K562 (cell line): ENCODE measurements at regions not wholly inside any gene's neighbourhood (a gene's known extent, or its start where the extent isn't known, plus 50 kb on each side); places are given as distances from the start of the nearest gene placed in this dataset.

Source experiments
- HEY1 ChIP-seq: fragments of 250-450 bp; sonication (Bioruptor Pico); IDR thresholded peaks from 2 replicates; pipeline ENCODE4 v1.5.0; 2020; ENCODE audit warnings: mild to moderate bottlenecking, moderate library complexity, borderline replicate concordance
- SMAD4 ChIP-seq: fragments of 250-450 bp; sonication (Bioruptor Pico); conservative IDR thresholded peaks from 2 replicates; pipeline ENCODE4 v1.8.0; 2021; ENCODE audit warnings: inconsistent platforms, mild to moderate bottlenecking, moderate library complexity
- ZNF311 ChIP-seq: fragments of 250-450 bp; sonication (Bioruptor Pico); IDR thresholded peaks from 2 replicates; pipeline ENCODE4 v1.4.0; 2020; ENCODE audit warnings: mild to moderate bottlenecking, moderate library complexity
- TF ChIP-seq, protein P1 (sequence below), 3 experiments: IDR thresholded peaks in 2 of 3; conservative IDR thresholded peaks in 1 of 3; 2 replicates each; pipeline ENCODE4 v1.5.1; 2011 to 2012; ENCODE audit warnings: low read length in 3 of 3, mild to moderate bottlenecking in 3 of 3, control low read depth in 2 of 3, improper control_type of control experiment in 1 of 3, inconsistent platforms in 1 of 3, low read depth in 1 of 3, mixed read lengths in 1 of 3, moderate library complexity in 1 of 3; ENCODE audit not compliant: insufficient read depth in 2 of 3
- TF ChIP-seq, protein P2 (sequence below): sonication (generic); formaldehyde crosslinking; IDR thresholded peaks from 2 replicates; pipeline ENCODE4 v1.8.0; 2022; ENCODE audit warnings: mild to moderate bottlenecking, low read depth, missing genetic modification reagents
- TF ChIP-seq, protein P3 (sequence below), 2 experiments: fragments of 450-650 bp in 1 of 2; sonication (generic) in 1 of 2; formaldehyde crosslinking; conservative IDR thresholded peaks; 2 replicates each; pipeline versions ENCODE4 v1.4.0 to v1.8.1; 2020 to 2022; ENCODE audit warnings: mild to moderate bottlenecking in 1 of 2, missing genetic modification reagents in 1 of 2

DNA sequence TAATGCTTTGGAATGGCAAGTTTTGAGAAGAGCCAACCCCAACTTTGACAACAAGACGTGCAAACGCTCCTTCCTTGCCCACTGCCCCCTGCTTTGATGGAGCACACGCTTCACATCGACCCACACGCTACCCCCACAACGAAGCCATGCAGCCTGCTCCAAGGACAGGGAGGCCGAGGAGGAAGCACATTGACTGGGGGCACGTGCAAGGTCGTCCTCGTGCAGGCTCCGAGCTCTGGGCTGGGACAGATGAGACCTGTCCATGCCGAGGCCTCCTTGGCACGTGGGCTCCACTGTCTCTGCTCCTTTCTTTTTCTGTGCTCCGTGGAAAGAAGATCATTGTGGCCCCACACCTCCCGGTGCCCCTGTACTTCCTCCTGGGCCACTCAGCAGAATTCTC is 309.0 kb downstream of the TEX29 start:
- TF ChIP-seq SMAD4 (CRISPR knock-in tag) (no peak), ZNF311 (CRISPR knock-in tag) (no peak), HEY1 (no peak)
- TF ChIP-seq, protein P1, sequence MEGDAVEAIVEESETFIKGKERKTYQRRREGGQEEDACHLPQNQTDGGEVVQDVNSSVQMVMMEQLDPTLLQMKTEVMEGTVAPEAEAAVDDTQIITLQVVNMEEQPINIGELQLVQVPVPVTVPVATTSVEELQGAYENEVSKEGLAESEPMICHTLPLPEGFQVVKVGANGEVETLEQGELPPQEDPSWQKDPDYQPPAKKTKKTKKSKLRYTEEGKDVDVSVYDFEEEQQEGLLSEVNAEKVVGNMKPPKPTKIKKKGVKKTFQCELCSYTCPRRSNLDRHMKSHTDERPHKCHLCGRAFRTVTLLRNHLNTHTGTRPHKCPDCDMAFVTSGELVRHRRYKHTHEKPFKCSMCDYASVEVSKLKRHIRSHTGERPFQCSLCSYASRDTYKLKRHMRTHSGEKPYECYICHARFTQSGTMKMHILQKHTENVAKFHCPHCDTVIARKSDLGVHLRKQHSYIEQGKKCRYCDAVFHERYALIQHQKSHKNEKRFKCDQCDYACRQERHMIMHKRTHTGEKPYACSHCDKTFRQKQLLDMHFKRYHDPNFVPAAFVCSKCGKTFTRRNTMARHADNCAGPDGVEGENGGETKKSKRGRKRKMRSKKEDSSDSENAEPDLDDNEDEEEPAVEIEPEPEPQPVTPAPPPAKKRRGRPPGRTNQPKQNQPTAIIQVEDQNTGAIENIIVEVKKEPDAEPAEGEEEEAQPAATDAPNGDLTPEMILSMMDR (IDR thresholded peaks at IDR 0.05 in 2 of 3, conservative IDR thresholded peaks at IDR 0.05 in 1 of 3; ENCODE audit: insufficient read depth in 2 of 3, low read depth in 1 of 3, low read length in 3 of 3), result no peak
- TF ChIP-seq, protein P2, sequence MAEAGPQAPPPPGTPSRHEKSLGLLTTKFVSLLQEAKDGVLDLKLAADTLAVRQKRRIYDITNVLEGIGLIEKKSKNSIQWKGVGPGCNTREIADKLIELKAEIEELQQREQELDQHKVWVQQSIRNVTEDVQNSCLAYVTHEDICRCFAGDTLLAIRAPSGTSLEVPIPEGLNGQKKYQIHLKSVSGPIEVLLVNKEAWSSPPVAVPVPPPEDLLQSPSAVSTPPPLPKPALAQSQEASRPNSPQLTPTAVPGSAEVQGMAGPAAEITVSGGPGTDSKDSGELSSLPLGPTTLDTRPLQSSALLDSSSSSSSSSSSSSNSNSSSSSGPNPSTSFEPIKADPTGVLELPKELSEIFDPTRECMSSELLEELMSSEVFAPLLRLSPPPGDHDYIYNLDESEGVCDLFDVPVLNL (CRISPR knock-in tag), result no peak
- TF ChIP-seq, protein P3, sequence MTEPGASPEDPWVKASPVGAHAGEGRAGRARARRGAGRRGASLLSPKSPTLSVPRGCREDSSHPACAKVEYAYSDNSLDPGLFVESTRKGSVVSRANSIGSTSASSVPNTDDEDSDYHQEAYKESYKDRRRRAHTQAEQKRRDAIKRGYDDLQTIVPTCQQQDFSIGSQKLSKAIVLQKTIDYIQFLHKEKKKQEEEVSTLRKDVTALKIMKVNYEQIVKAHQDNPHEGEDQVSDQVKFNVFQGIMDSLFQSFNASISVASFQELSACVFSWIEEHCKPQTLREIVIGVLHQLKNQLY (CRISPR knock-in tag; conservative IDR thresholded peaks at IDR 0.05), result no peak
